ENCODE measurements at regions not wholly inside any gene's neighbourhood (a gene's known extent, or its start where the extent isn't known, plus 50 kb on each side); places are given as distances from the start of the nearest gene placed in this dataset.
A peak's percentile ranks its signal among the peaks of the same experiment; 100 is the strongest.
"Not testable (repeated sequence)": the region's sequence is repeated elsewhere in the genome, so short reads cannot be mapped to it uniquely, and the experiment has no call there.

GRCh38 chr10:84743483-84743882 is 415.1 kb downstream of the CCSER2 start:
- Histone ChIP-seq H3K4me1 (ENCODE audit: control insufficient read depth, insufficient read depth, low read length) (no peaks in the 10 kb centered on the region), H3K27me3 (ENCODE audit: control insufficient read depth, insufficient read depth, low read length) (no peaks in the 10 kb centered on the region), H3K9me3 (ENCODE audit: control insufficient read depth, low read depth, low read length) (no peaks in the 10 kb centered on the region)

DNA sequence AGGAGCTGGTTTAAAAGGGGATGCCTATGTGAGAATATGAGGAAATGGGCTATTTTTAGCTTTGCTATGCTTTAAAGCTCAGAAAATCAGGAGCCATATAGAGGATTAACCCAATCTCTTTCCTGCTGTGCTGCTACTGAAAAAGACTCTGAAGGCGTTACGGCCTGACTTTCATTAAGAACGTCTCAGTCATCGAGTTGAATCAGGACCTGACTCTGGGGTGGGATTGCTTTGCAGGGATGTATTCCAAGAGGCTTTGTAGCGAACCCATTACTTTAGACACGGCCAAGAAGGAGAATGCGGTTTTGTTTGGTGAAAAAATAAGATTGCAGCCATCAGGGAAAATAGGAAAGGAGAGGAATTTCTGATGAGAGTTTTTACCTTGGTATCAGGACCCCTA is 426.9 kb downstream of the CCSER2 start:
- H3K27ac ChIP-seq (ENCODE audit: low read length) = no peak overlapping the region
- H3K9me3 ChIP-seq (ENCODE audit: control insufficient read depth, low read depth, low read length) = no peaks in the 10 kb centered on the region
- no peaks in the 10 kb centered on the region for H3K4me1 ChIP-seq (ENCODE audit: control insufficient read depth, insufficient read depth, low read length)
- H3K27me3 ChIP-seq (ENCODE audit: control insufficient read depth, insufficient read depth, low read length) = no peaks in the 10 kb centered on the region
- no peak for DNase-seq
- H3K36me3 ChIP-seq (ENCODE audit: control insufficient read depth, insufficient read depth, low read length) = no peaks in the 10 kb centered on the region
- 87% methylated on average over 3 of the region's 7 CpGs for whole genome bisulfite sequencing (ENCODE audit: insufficient coverage, low lambda C conversion rate)
- H3K4me3 ChIP-seq (ENCODE audit: low read length) = no peak overlapping the region

More at GRCh38 chr10:84743483-84743882, 415.1 kb downstream of the CCSER2 start:
- H3K4me3 ChIP-seq (ENCODE audit: low read length) = no peak overlapping the region
- no peaks in the 10 kb centered on the region for H3K36me3 ChIP-seq (ENCODE audit: control insufficient read depth, insufficient read depth, low read length)
- no peak overlapping the region for H3K27ac ChIP-seq (ENCODE audit: low read length)
- DNase-seq = no peak

DNA sequence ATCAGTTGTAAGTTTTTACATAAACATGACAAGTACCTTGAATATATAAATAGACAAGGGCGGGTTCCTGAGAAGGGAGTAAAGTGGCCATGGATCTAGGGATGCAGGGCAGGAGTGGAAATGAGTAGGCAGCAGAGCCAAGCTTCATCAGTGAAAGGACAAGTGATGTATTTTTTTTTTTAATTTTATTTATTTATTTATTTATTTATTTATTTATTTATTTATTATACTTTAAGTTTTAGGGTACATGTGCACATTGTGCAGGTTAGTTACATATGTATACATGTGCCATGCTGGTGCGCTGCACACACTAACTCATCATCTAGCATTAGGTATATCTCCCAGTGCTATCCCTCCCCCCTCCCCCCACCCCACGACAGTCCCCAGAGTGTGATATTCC is 428.3 kb downstream of the CCSER2 start:
- not testable (repeated sequence) for H3K27me3 ChIP-seq (ENCODE audit: control insufficient read depth, insufficient read depth, low read length); DNase-seq; H3K36me3 ChIP-seq (ENCODE audit: control insufficient read depth, insufficient read depth, low read length); H3K4me1 ChIP-seq (ENCODE audit: control insufficient read depth, insufficient read depth, low read length); H3K9me3 ChIP-seq (ENCODE audit: control insufficient read depth, low read depth, low read length); H3K27ac ChIP-seq (ENCODE audit: low read length); H3K4me3 ChIP-seq (ENCODE audit: low read length)
- WGBS (ENCODE audit: insufficient coverage, low lambda C conversion rate) = no CpG with 5 or more reads among the region's 3 CpGs

- not testable (repeated sequence) for H3K36me3 ChIP-seq (ENCODE audit: control insufficient read depth, insufficient read depth, low read length); H3K4me3 ChIP-seq (ENCODE audit: low read length); H3K27me3 ChIP-seq (ENCODE audit: control insufficient read depth, insufficient read depth, low read length); H3K27ac ChIP-seq (ENCODE audit: low read length); H3K4me1 ChIP-seq (ENCODE audit: control insufficient read depth, insufficient read depth, low read length); DNase-seq; H3K9me3 ChIP-seq (ENCODE audit: control insufficient read depth, low read depth, low read length)
- WGBS (ENCODE audit: insufficient coverage, low lambda C conversion rate) = no CpG with 5 or more reads among the region's 14 CpGs
Measured at GRCh38 chr10:84761994-84762614, 433.7 kb downstream of the CCSER2 start.

DNA sequence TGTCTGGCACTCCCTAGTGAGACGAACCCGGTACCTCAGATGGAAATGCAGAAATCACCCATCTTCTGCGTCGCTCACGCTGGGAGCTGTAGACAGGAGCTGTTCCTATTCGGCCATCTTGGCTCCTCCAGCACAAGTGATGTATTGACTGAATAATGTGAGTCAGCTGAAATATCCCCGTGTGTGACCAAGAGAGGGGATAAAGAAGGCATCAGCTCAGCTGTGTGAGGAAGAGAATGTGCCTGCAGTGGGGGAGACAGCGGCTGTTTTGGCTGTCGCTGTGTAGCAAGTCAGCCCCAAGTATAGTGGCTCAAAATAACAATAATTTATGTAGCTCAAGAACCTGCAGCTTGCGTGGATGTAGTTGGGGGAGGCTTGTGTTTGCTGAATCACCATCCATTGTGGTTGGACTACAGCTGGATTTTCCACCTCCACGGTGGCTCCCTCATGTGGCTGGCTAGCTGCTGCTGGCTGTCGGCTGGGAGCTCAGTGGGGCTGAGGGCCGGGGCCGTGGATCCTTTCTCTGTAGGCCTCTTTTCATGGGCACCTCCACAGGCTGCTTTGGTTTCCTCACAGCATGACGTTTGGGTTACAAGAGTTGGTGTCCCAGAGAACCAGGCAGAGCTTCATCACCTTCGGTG is 434.5 kb downstream of the CCSER2 start:
- Histone ChIP-seq H3K4me3 (ENCODE audit: low read length) (no peak overlapping the region), H3K9me3 (ENCODE audit: control insufficient read depth, low read depth, low read length) (no peaks in the 10 kb centered on the region), H3K27me3 (ENCODE audit: control insufficient read depth, insufficient read depth, low read length) (no peaks in the 10 kb centered on the region), H3K27ac (ENCODE audit: low read length) (no peak overlapping the region), H3K36me3 (ENCODE audit: control insufficient read depth, insufficient read depth, low read length) (no peaks in the 10 kb centered on the region), H3K4me1 (ENCODE audit: control insufficient read depth, insufficient read depth, low read length) (no peaks in the 10 kb centered on the region)
- no peak for DNase-seq
- no CpG with 5 or more reads among the region's 16 CpGs for WGBS (ENCODE audit: insufficient coverage, low lambda C conversion rate)

GRCh38 chr10:84763965-84764364 is 435.6 kb downstream of the CCSER2 start:
- DNase-seq = no peak
- no peaks in the 10 kb centered on the region for H3K4me1 ChIP-seq (ENCODE audit: control insufficient read depth, insufficient read depth, low read length)
- no peak overlapping the region for H3K27ac ChIP-seq (ENCODE audit: low read length)
- no peaks in the 10 kb centered on the region for H3K9me3 ChIP-seq (ENCODE audit: control insufficient read depth, low read depth, low read length)
- H3K36me3 ChIP-seq (ENCODE audit: control insufficient read depth, insufficient read depth, low read length) = no peaks in the 10 kb centered on the region
- no CpG with 5 or more reads among the region's 3 CpGs for WGBS (ENCODE audit: insufficient coverage, low lambda C conversion rate)
- H3K4me3 ChIP-seq (ENCODE audit: low read length) = no peak overlapping the region
- no peaks in the 10 kb centered on the region for H3K27me3 ChIP-seq (ENCODE audit: control insufficient read depth, insufficient read depth, low read length)

GRCh38 chr10:84765086-84765485 is 436.7 kb downstream of the CCSER2 start:
- H3K9me3 ChIP-seq (ENCODE audit: control insufficient read depth, low read depth, low read length) = no peaks in the 10 kb centered on the region
- no peak for DNase-seq

DNA sequence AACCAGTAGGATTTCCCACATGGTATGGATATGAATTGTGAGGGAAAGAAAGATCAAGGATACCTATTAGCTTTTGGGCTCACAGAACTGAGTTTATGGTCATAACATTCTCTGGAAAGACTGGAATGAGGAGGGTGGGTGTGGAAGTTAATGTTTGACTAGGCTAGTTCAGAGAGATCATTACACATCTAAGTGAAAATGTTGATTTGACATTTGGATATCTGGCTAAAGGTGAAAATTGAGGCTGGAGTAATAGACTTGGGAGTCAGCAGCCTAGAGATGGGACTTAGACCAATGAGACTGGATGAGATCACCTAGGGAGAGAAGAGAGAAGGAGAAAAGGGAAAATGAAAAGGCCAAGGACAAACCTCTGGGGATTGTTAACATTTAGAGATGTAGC is 437.3 kb downstream of the CCSER2 start:
- H3K9me3 ChIP-seq (ENCODE audit: control insufficient read depth, low read depth, low read length) = no peaks in the 10 kb centered on the region
- H3K4me1 ChIP-seq (ENCODE audit: control insufficient read depth, insufficient read depth, low read length) = no peaks in the 10 kb centered on the region
- no peaks in the 10 kb centered on the region for H3K36me3 ChIP-seq (ENCODE audit: control insufficient read depth, insufficient read depth, low read length)
- no peak overlapping the region for H3K4me3 ChIP-seq (ENCODE audit: low read length)
- peak in 1 of 2 donors; percentile 16 for DNase-seq
- H3K27ac ChIP-seq (ENCODE audit: low read length) = no peak overlapping the region
- H3K27me3 ChIP-seq (ENCODE audit: control insufficient read depth, insufficient read depth, low read length) = no peaks in the 10 kb centered on the region

More at GRCh38 chr10:84765086-84765485, 436.7 kb downstream of the CCSER2 start:
- Histone ChIP-seq H3K36me3 (ENCODE audit: control insufficient read depth, insufficient read depth, low read length) (no peaks in the 10 kb centered on the region), H3K27me3 (ENCODE audit: control insufficient read depth, insufficient read depth, low read length) (no peaks in the 10 kb centered on the region), H3K4me3 (ENCODE audit: low read length) (no peak overlapping the region), H3K4me1 (ENCODE audit: control insufficient read depth, insufficient read depth, low read length) (no peaks in the 10 kb centered on the region), H3K27ac (ENCODE audit: low read length) (no peak overlapping the region)
- no CpG with 5 or more reads among the region's 2 CpGs for WGBS (ENCODE audit: insufficient coverage, low lambda C conversion rate)

- no peaks in the 10 kb centered on the region for H3K4me1 ChIP-seq (ENCODE audit: control insufficient read depth, insufficient read depth, low read length)
- no peaks in the 10 kb centered on the region for H3K36me3 ChIP-seq (ENCODE audit: control insufficient read depth, insufficient read depth, low read length)
- H3K4me3 ChIP-seq (ENCODE audit: low read length) = no peak overlapping the region
- no peaks in the 10 kb centered on the region for H3K27me3 ChIP-seq (ENCODE audit: control insufficient read depth, insufficient read depth, low read length)
- no peak overlapping the region for H3K27ac ChIP-seq (ENCODE audit: low read length)
- no peak for DNase-seq
- no CpG with 5 or more reads among the region's 13 CpGs for WGBS (ENCODE audit: insufficient coverage, low lambda C conversion rate)
- H3K9me3 ChIP-seq (ENCODE audit: control insufficient read depth, low read depth, low read length) = no peaks in the 10 kb centered on the region
Measured at GRCh38 chr10:84766923-84767322, 438.5 kb downstream of the CCSER2 start.

- Histone ChIP-seq H3K36me3 (ENCODE audit: control insufficient read depth, insufficient read depth, low read length) (no peaks in the 10 kb centered on the region), H3K4me1 (ENCODE audit: control insufficient read depth, insufficient read depth, low read length) (no peaks in the 10 kb centered on the region), H3K9me3 (ENCODE audit: control insufficient read depth, low read depth, low read length) (no peaks in the 10 kb centered on the region), H3K27me3 (ENCODE audit: control insufficient read depth, insufficient read depth, low read length) (no peaks in the 10 kb centered on the region), H3K4me3 (ENCODE audit: low read length) (no peak overlapping the region), H3K27ac (ENCODE audit: low read length) (no peak overlapping the region)
- WGBS (ENCODE audit: insufficient coverage, low lambda C conversion rate) = 90% methylated on average over 1 of the region's 4 CpGs
- no peak for DNase-seq
Measured at GRCh38 chr10:84768132-84768531, 439.7 kb downstream of the CCSER2 start.

GRCh38 chr10:84770824-84771223 is 442.4 kb downstream of the CCSER2 start:
- H3K36me3 ChIP-seq (ENCODE audit: control insufficient read depth, insufficient read depth, low read length) = no peaks in the 10 kb centered on the region
- no peaks in the 10 kb centered on the region for H3K4me1 ChIP-seq (ENCODE audit: control insufficient read depth, insufficient read depth, low read length)
- H3K9me3 ChIP-seq (ENCODE audit: control insufficient read depth, low read depth, low read length) = no peaks in the 10 kb centered on the region
- no peaks in the 10 kb centered on the region for H3K27me3 ChIP-seq (ENCODE audit: control insufficient read depth, insufficient read depth, low read length)
- H3K4me3 ChIP-seq (ENCODE audit: low read length) = no peak overlapping the region
- DNase-seq = no peak
- H3K27ac ChIP-seq (ENCODE audit: low read length) = no peak overlapping the region

All from large intestine (tissue), 3 donors.